NB4 (cell line): ENCODE measurements at regions not wholly inside any gene's neighbourhood (a gene's known extent, or its start where the extent isn't known, plus 50 kb on each side); places are given as distances from the start of the nearest gene placed in this dataset.

ENCODE experiments used
- CTCF ChIP-seq: IDR thresholded peaks from one replicate; pipeline ENCODE4 v1.5.1; 2012; ENCODE audit warnings: low read depth, low read length
- MAX ChIP-seq: IDR thresholded peaks from 2 replicates; pipeline ENCODE4 v1.6.1; 2011; ENCODE audit warnings: low read depth, low read length
- MYC ChIP-seq: IDR thresholded peaks from 2 replicates; pipeline ENCODE4 v1.6.1; 2011; ENCODE audit warnings: low read depth, low read length
- POLR2A ChIP-seq: IDR thresholded peaks from 2 replicates; pipeline ENCODE4 v1.6.1; 2011; ENCODE audit warnings: mild to moderate bottlenecking; ENCODE audit not compliant: insufficient read length; ENCODE audit errors: extremely low read depth

DNA sequence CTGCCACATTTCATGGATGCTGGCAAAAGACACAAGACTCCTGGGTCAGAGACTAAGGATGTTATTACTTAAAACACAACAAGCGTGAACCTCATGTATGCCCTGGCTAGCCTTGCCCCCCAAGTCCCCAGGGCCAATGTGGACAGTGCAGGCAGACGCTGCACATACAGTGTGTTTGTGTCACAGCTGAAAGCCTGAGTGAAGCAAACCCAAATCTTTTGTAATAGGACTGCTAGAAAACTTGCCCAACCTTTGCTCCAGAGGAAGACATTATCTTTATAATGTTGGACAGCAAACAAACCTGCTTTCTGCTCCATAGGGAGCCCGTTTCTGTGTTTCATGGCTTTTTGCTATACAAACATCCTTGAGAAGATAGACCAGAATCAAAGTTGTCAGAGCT, 282.0 kb upstream of the RORA start:
- no peak for TF ChIP-seq POLR2A
- TF ChIP-seq MAX = no peak
- no peak for TF ChIP-seq CTCF
- TF ChIP-seq MYC = no peak
